ENCODE measurements at regions not wholly inside any gene's neighbourhood (a gene's known extent, or its start where the extent isn't known, plus 50 kb on each side); places are given as distances from the start of the nearest gene placed in this dataset.
"Not testable (repeated sequence)": the region's sequence is repeated elsewhere in the genome, so short reads cannot be mapped to it uniquely, and the experiment has no call there.

- TF ChIP-seq CTCF (IDR thresholded peaks at IDR 0.05; ENCODE audit: insufficient read depth, low read depth, low read length): no peak
- DNase-seq (ENCODE audit: low read depth): peak; percentile 97
- H3K4me3 ChIP-seq (ENCODE audit: low read depth, low read length): no peak overlapping the region
Observed at GRCh38 chrX:13463608-13464007, 105.8 kb upstream of the EGFL6 start.

DNA sequence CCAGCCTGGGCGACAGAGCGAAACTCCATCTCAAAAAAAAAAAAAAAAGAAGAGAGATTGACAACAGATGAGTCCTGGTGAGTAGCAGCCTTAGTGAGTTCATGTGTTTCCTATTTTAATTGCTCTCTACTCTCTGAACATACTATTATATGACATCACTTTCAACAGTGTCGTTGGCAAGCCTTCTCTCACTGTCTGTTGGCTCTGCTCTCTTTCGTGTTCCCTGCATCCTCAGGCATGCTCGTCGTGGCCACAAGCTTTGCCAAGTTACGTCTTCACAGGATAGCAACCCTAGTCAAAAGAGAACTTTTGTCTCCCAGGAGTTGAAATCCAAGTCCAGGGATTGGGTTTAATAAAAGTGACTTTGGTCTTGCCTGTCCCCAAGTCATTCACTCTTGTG, 117.1 kb upstream of the EGFL6 start:
- no peak for DNase-seq (ENCODE audit: low read depth)
- no peak for TF ChIP-seq CTCF (IDR thresholded peaks at IDR 0.05; ENCODE audit: insufficient read depth, low read depth, low read length)
- no peak overlapping the region for H3K4me3 ChIP-seq (ENCODE audit: low read depth, low read length)

GRCh38 chrX:13449441-13449840, 120.0 kb upstream of the EGFL6 start:
- no peak for TF ChIP-seq CTCF (IDR thresholded peaks at IDR 0.05; ENCODE audit: insufficient read depth, low read depth, low read length)
- DNase-seq (ENCODE audit: low read depth): no peak

GRCh38 chrX:13448941-13449340, 120.5 kb upstream of the EGFL6 start:
- no peak for DNase-seq (ENCODE audit: low read depth)
- no peak for TF ChIP-seq CTCF (IDR thresholded peaks at IDR 0.05; ENCODE audit: insufficient read depth, low read depth, low read length)
- H3K4me3 ChIP-seq (ENCODE audit: low read depth, low read length): no peak overlapping the region

More at GRCh38 chrX:13449441-13449840, 120.0 kb upstream of the EGFL6 start:
- no peak overlapping the region for H3K4me3 ChIP-seq (ENCODE audit: low read depth, low read length)

DNA sequence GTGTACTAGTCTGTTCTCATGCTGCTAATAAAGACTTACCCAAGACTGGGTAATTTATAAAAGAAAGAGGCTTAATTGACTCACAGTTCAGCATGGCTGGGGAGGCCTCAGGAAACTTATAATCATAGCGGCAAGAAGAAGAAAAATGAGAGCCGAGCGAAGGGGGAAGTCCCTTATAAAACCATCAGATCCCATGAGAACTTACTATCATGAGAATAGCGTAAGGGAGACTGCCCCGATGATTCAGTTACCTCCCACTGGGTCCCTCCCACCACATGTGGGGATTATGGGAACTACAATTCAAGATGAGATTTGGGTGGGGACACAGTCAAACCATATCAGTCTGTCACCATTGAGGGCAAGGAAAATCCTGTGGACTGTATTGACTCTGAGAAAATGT, 121.8 kb upstream of the ATXN3L start:
- H3K4me3 ChIP-seq (ENCODE audit: low read depth, low read length); DNase-seq (ENCODE audit: low read depth): not testable (repeated sequence)

GRCh38 chrX:13440176-13440575, 120.3 kb upstream of the ATXN3L start:
- DNase-seq (ENCODE audit: low read depth): peak; percentile 38
- no peak for TF ChIP-seq CTCF (IDR thresholded peaks at IDR 0.05; ENCODE audit: insufficient read depth, low read depth, low read length)
- no peak overlapping the region for H3K4me3 ChIP-seq (ENCODE audit: low read depth, low read length)

GRCh38 chrX:13433298-13433605, 113.4 kb upstream of the ATXN3L start:
- TF ChIP-seq CTCF (IDR thresholded peaks at IDR 0.05; ENCODE audit: insufficient read depth, low read depth, low read length): no peak
- peak; percentile 48 for DNase-seq (ENCODE audit: low read depth)
- H3K4me3 ChIP-seq (ENCODE audit: low read depth, low read length): no peak overlapping the region

Measured in fibroblast of villous mesenchyme (primary cell).